Upper lobe of left lung (tissue), 4 donors: ENCODE measurements at regions not wholly inside any gene's neighbourhood (a gene's known extent, or its start where the extent isn't known, plus 50 kb on each side); places are given as distances from the start of the nearest gene placed in this dataset.

Experiments
- CTCF ChIP-seq, 6 experiments: fragments of 450-650 bp in 4 of 6; fragments of 200-600 bp in 2 of 6; sonication (generic) in 2 of 6; IDR thresholded peaks; one replicate each; pipeline ENCODE4 v1.5.1; 2016 to 2019; ENCODE audit warnings: antibody characterized with exemption in 6 of 6
- POLR2A ChIP-seq, 4 donors: fragments of 450-650 bp; IDR thresholded peaks; one replicate each; pipeline ENCODE4 v1.5.1; 2016 to 2017; ENCODE audit warnings: antibody characterized with exemption in 4 of 4, mild to moderate bottlenecking in 2 of 4

- TF ChIP-seq CTCF (IDR thresholded peaks at IDR 0.05) (no peak), POLR2A (IDR thresholded peaks at IDR 0.05) (no peak)
These were observed 90.0 kb upstream of the MYOCD start for GRCh38 chr17:12575641-12576040.
